ENCODE measurements at regions not wholly inside any gene's neighbourhood (a gene's known extent, or its start where the extent isn't known, plus 50 kb on each side); places are given as distances from the start of the nearest gene placed in this dataset.

- no peak for TF ChIP-seq CTCF (IDR thresholded peaks at IDR 0.05)
- TF ChIP-seq POLR2A (IDR thresholded peaks at IDR 0.05) = no peak
Measured at GRCh38 chr9:121593066-121593465, 58.4 kb upstream of the DAB2IP start.

Measured in right lobe of liver (tissue), 4 donors.